ENCODE measurements at regions not wholly inside any gene's neighbourhood (a gene's known extent, or its start where the extent isn't known, plus 50 kb on each side); places are given as distances from the start of the nearest gene placed in this dataset.
A peak's percentile ranks its signal among the peaks of the same experiment; 100 is the strongest.

DNA sequence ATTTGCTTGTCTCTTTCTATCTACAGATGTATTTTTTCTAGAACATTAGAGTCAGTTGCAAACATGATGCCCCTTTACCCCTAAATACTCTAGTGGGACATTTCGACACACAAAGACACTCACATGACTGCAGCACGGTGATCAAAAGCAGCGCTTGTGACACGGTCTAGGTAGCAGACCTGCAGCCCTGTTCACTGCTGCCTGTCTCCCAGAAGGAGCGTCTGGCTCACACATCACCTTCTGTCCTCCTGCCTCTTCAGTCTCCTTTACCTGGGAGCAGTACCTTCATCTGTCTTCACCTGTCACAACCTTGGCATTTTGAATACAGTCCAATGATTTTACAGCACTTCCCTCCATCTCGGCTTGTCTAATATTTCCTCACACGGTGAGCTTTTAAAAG is 51.9 kb upstream of the SH3PXD2B start:
- Histone ChIP-seq H3K9me3 (ENCODE audit: control insufficient read depth, low read length) (no peaks in the 10 kb centered on the region), H3K4me1 (ENCODE audit: control insufficient read depth, insufficient read depth, low read length, poor library complexity, severe bottlenecking) (no peaks in the 10 kb centered on the region), H3K27ac (ENCODE audit: low read depth, low read length, severe bottlenecking) (no peak overlapping the region), H3K4me3 (ENCODE audit: extremely low read depth, insufficient read depth, low read length, poor library complexity, severe bottlenecking) (no peak overlapping the region), H3K36me3 (ENCODE audit: control insufficient read depth, insufficient read depth, low read length) (no peaks in the 10 kb centered on the region)
- WGBS, 2 experiments (ENCODE audit: insufficient coverage in 2 of 2) = 81 to 91% methylated on average over 7 of the region's 7 CpGs

DNA sequence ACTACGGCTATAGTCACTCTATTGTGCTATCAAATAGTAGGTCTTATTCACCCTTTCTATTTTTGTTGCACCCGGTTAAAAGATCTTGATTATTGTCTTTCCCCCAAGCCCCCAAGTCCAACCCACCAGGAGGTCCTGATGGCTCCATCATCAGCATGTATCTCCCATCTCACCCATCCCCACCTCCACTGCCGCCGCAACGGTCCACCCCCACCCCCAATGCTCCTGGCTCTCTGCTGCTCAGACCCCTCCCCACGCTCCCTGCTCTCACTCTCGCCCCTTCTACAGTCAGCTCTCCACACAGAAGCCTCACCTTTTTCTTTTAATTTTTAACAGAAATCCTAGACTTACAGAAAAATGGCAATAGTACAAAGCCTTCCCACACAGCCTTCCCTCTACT is 51.5 kb upstream of the SH3PXD2B start:
- H3K36me3 ChIP-seq (ENCODE audit: control insufficient read depth, insufficient read depth, low read length) = no peaks in the 10 kb centered on the region
- H3K4me1 ChIP-seq (ENCODE audit: control insufficient read depth, insufficient read depth, low read length, poor library complexity, severe bottlenecking) = no peaks in the 10 kb centered on the region
- H3K9me3 ChIP-seq (ENCODE audit: control insufficient read depth, low read length) = no peaks in the 10 kb centered on the region
- WGBS, 2 experiments (ENCODE audit: insufficient coverage in 2 of 2) = 76 to 89% methylated on average over 7 of the region's 7 CpGs
- H3K4me3 ChIP-seq (ENCODE audit: extremely low read depth, insufficient read depth, low read length, poor library complexity, severe bottlenecking) = no peak overlapping the region
- no peak overlapping the region for H3K27ac ChIP-seq (ENCODE audit: low read depth, low read length, severe bottlenecking)

DNA sequence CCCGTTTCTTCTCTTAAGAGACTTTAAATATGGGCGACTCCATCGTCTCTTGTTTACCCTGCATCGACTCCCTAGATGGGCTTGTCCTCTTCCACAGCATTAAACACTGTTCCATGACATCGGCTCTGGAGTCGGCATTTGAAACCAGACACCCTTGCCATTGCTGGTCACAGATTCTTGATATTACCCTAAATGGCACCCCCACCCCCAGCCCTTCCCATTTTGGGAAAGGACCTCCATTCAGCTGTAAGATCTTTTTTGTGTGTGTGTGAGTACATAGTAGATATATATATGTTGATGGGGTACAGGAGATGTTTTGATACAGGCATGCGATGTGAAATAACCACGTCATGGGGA is 51.1 kb upstream of the SH3PXD2B start:
- H3K36me3 ChIP-seq (ENCODE audit: control insufficient read depth, insufficient read depth, low read length) = no peaks in the 10 kb centered on the region
- no peaks in the 10 kb centered on the region for H3K9me3 ChIP-seq (ENCODE audit: control insufficient read depth, low read length)
- no peak overlapping the region for H3K27ac ChIP-seq (ENCODE audit: low read depth, low read length, severe bottlenecking)
- H3K4me1 ChIP-seq (ENCODE audit: control insufficient read depth, insufficient read depth, low read length, poor library complexity, severe bottlenecking) = no peaks in the 10 kb centered on the region
- no peak overlapping the region for H3K4me3 ChIP-seq (ENCODE audit: extremely low read depth, insufficient read depth, low read length, poor library complexity, severe bottlenecking)
- 91 to 92% methylated on average over 4 to 6 of the region's 8 CpGs for WGBS, 2 experiments (ENCODE audit: insufficient coverage in 2 of 2)

- no peaks in the 10 kb centered on the region for H3K4me1 ChIP-seq (ENCODE audit: control insufficient read depth, insufficient read depth, low read length, poor library complexity, severe bottlenecking)
- no peak overlapping the region for H3K4me3 ChIP-seq (ENCODE audit: extremely low read depth, insufficient read depth, low read length, poor library complexity, severe bottlenecking)
- WGBS, 2 experiments (ENCODE audit: insufficient coverage in 2 of 2) = 93 to 98% methylated on average over 3 to 4 of the region's 4 CpGs
- no peak overlapping the region for H3K27ac ChIP-seq (ENCODE audit: low read depth, low read length, severe bottlenecking)
- no peaks in the 10 kb centered on the region for H3K9me3 ChIP-seq (ENCODE audit: control insufficient read depth, low read length)
- H3K36me3 ChIP-seq (ENCODE audit: control insufficient read depth, insufficient read depth, low read length) = no peaks in the 10 kb centered on the region
Observed at GRCh38 chr5:172504701-172505402, 50.5 kb upstream of the SH3PXD2B start.

- H3K4me1 ChIP-seq (ENCODE audit: control insufficient read depth, insufficient read depth, low read length, poor library complexity, severe bottlenecking) = no peaks in the 10 kb centered on the region
- H3K9me3 ChIP-seq (ENCODE audit: control insufficient read depth, low read length) = peaks cover 3% of the 10 kb centered on the region
- no peak overlapping the region for H3K4me3 ChIP-seq (ENCODE audit: extremely low read depth, insufficient read depth, low read length, poor library complexity, severe bottlenecking)
- H3K27ac ChIP-seq (ENCODE audit: low read depth, low read length, severe bottlenecking) = peak overlapping the region; percentile 53
- 80 to 92% methylated on average over 8 to 9 of the region's 10 CpGs for WGBS, 2 experiments (ENCODE audit: insufficient coverage in 2 of 2)
- H3K36me3 ChIP-seq (ENCODE audit: control insufficient read depth, insufficient read depth, low read length) = no peaks in the 10 kb centered on the region
Observed at GRCh38 chr5:172503925-172504700, 49.8 kb upstream of the SH3PXD2B start.

Data from mesodermal cell (in vitro differentiated cells).